Naive thymus-derived CD4-positive, alpha-beta T cell (primary cell): ENCODE measurements at regions not wholly inside any gene's neighbourhood (a gene's known extent, or its start where the extent isn't known, plus 50 kb on each side); places are given as distances from the start of the nearest gene placed in this dataset.

Source experiments
- ATAC-seq: fragments of 150-1000 bp; cut with Tn5 transposase; 2 replicates; pipeline ENCODE4 v1.10.0; 2021; ENCODE audit warnings: mild to moderate bottlenecking, moderate library complexity
- CTCF ChIA-PET: fragments of 350-600 bp; sonication (Branson Sonifier 250); formaldehyde crosslinking; loops from one replicate; lab custom pipeline; 2021; ENCODE audit warnings: antibody characterized with exemption; lab: Charles Lee
- POLR2A ChIA-PET: fragments of 350-600 bp; sonication (Branson Sonifier 250); formaldehyde crosslinking; loops from one replicate; lab custom pipeline; 2021; ENCODE audit warnings: antibody characterized with exemption, inconsistent platforms; lab: Charles Lee
- DNase-seq, 9 donors: peaks; one replicate each; pipeline versions ENCODE4 v3.0.0 to v3.0.0-alpha.2; 2020 to 2022; ENCODE audit warnings: mixed read lengths in 1 of 9
- H3K27ac ChIP-seq: one replicate; pipeline ENCODE4 v1.7.0; 2013; ENCODE audit warnings: mild to moderate bottlenecking, low read depth, low read length, moderate library complexity
- H3K27me3 ChIP-seq, 2 donors: one replicate each; pipeline ENCODE4 v1.7.0; 2013; ENCODE audit warnings: low read length in 2 of 2, mild to moderate bottlenecking in 2 of 2, moderate library complexity in 2 of 2; ENCODE audit not compliant: control insufficient read depth in 2 of 2, insufficient read depth in 2 of 2
- H3K36me3 ChIP-seq, 3 experiments: 1 replicate in 2 of 3; 2 replicates in 1 of 3; pipeline ENCODE4 v1.7.0; 2013; ENCODE audit warnings: low read length in 3 of 3, mild to moderate bottlenecking in 3 of 3, moderate library complexity in 1 of 3; ENCODE audit not compliant: insufficient read depth in 3 of 3, control insufficient read depth in 2 of 3
- H3K4me1 ChIP-seq, 2 donors: one replicate each; pipeline ENCODE4 v1.7.0; 2013; ENCODE audit warnings: low read length in 2 of 2, mild to moderate bottlenecking in 2 of 2, moderate library complexity in 1 of 2; ENCODE audit not compliant: control insufficient read depth in 2 of 2, insufficient read depth in 2 of 2
- H3K4me3 ChIP-seq: 2 replicates; pipeline ENCODE4 v1.7.0; 2013; ENCODE audit warnings: mild to moderate bottlenecking, low read length
- H3K9me3 ChIP-seq, 3 experiments: 1 replicate in 2 of 3; 2 replicates in 1 of 3; pipeline ENCODE4 v1.7.0; 2013; ENCODE audit warnings: low read length in 3 of 3; ENCODE audit not compliant: control insufficient read depth in 2 of 3
- H3K27ac Mint-ChIP-seq, 9 donors: one replicate each; pipeline ENCODE4 v1.8.0; 2020 to 2022; ENCODE audit warnings: mixed read lengths in 9 of 9, mild to moderate bottlenecking in 8 of 9, moderate library complexity in 5 of 9, inconsistent platforms in 2 of 9
- H3K27me3 Mint-ChIP-seq, 5 donors: one replicate each; pipeline ENCODE4 v1.8.0; 2021 to 2022; ENCODE audit warnings: mixed read lengths in 5 of 5, mild to moderate bottlenecking in 1 of 5
- H3K36me3 Mint-ChIP-seq, 5 donors: one replicate each; pipeline ENCODE4 v1.8.0; 2020 to 2022; ENCODE audit warnings: mixed read lengths in 5 of 5, mild to moderate bottlenecking in 3 of 5, inconsistent platforms in 1 of 5
- H3K4me1 Mint-ChIP-seq, 7 donors: one replicate each; pipeline ENCODE4 v1.8.0; 2020 to 2022; ENCODE audit warnings: mixed read lengths in 7 of 7, mild to moderate bottlenecking in 3 of 7, inconsistent platforms in 1 of 7
- H3K4me3 Mint-ChIP-seq, 10 donors: one replicate each; pipeline ENCODE4 v1.8.0; 2020 to 2022; ENCODE audit warnings: mild to moderate bottlenecking in 10 of 10, mixed read lengths in 10 of 10, moderate library complexity in 6 of 10, inconsistent platforms in 2 of 10
- H3K9me3 Mint-ChIP-seq, 11 donors: one replicate each; pipeline ENCODE4 v1.8.0; 2020 to 2022; ENCODE audit warnings: mixed read lengths in 11 of 11, mild to moderate bottlenecking in 4 of 11, inconsistent platforms in 1 of 11, moderate library complexity in 1 of 11
- intact Hi-C, 2 donors: fragments of 100-400 bp; cut with micrococcal nuclease; formaldehyde crosslinking; loops; one replicate each; pipeline ENCODE4 v1.15.1; 2023

DNA sequence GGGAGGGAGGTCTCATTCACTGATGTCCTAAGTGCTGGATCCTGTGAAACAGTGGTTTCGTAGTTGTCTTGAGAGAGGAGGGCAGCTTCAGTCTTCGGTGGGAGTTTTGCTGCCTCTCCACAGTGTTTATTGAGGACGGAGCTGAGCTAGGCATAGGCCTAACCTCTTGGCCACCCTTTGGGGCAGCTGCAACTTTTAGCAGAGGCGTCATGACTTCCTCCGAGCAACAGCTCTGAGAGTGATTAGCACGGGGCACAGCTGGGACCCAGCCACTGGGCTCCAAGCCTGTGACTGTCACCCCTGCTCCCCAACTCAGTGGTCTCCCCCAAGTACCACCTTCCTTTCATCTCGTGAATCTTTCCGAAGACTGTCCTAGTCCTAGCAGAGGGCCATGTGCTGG lies 139.9 kb upstream of the NCOR2 start:
- no peak overlapping the region for H3K27ac Mint-ChIP-seq
- H3K4me3 ChIP-seq: no peak overlapping the region
- peaks cover 0 to 3% (median 0%) of the 10 kb centered on the region in 7 donors for H3K4me1 Mint-ChIP-seq
- H3K9me3 Mint-ChIP-seq: peaks cover 0 to 3% (median 0%) of the 10 kb centered on the region in 11 donors
- no peak overlapping the region for H3K27ac ChIP-seq
- intact Hi-C loops: no loop called here
- DNase-seq (no peak), ATAC-seq (no peak)
- H3K4me1 ChIP-seq: no peaks in the 10 kb centered on the region
- H3K36me3 ChIP-seq: no peaks in the 10 kb centered on the region
- ChIA-PET POLR2A (no interaction called here), CTCF (no interaction called here)
- H3K36me3 Mint-ChIP-seq: no peaks in the 10 kb centered on the region
- no peaks in the 10 kb centered on the region for H3K9me3 ChIP-seq
- H3K4me3 Mint-ChIP-seq: no peak overlapping the region
- H3K27me3 ChIP-seq: no peaks in the 10 kb centered on the region
- H3K27me3 Mint-ChIP-seq: peaks cover 0 to 10% (median 0%) of the 10 kb centered on the region in 5 donors

DNA sequence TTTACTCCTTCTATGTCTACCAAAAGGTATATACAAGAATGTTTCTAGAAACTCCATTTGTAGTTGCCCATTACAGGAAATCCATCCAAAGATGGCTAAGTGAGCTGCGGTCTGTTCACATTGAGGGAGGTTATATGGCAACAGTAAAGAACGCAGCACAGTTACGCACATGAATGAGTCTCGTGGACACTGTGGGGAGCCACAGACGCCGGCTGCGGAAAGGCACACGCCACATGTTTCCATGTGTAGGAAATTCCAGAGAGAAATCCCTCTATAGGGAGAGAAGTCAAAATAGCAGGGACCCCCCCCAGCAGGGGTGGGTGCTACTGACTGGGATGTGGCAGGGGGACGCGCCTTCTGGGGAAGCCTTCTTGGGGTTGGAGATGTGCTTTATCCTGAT lies 139.0 kb upstream of the NCOR2 start:
- DNase-seq (no peak), ATAC-seq (no peak)
- peak overlapping the region in 1 of 9 donors; percentile 56 for H3K27ac Mint-ChIP-seq
- H3K4me3 Mint-ChIP-seq: no peak overlapping the region
- Histone ChIP-seq H3K27ac (no peak overlapping the region), H3K36me3 (no peaks in the 10 kb centered on the region), H3K4me1 (no peaks in the 10 kb centered on the region), H3K9me3 (no peaks in the 10 kb centered on the region), H3K27me3 (no peaks in the 10 kb centered on the region), H3K4me3 (no peak overlapping the region)
- H3K27me3 Mint-ChIP-seq: peaks cover 0 to 8% (median 0%) of the 10 kb centered on the region in 5 donors
- H3K9me3 Mint-ChIP-seq: peaks cover 0 to 3% (median 0%) of the 10 kb centered on the region in 11 donors
- H3K4me1 Mint-ChIP-seq: peaks cover 0 to 3% (median 0%) of the 10 kb centered on the region in 7 donors
- CTCF ChIA-PET: interaction anchor here (0.5 kb wide), 1 partner anchor 1574 kb away, joined by 3 read pairs; no protein-coding TSS in a partner anchor
- H3K36me3 Mint-ChIP-seq: no peaks in the 10 kb centered on the region
- POLR2A ChIA-PET: no interaction called here
- intact Hi-C loops: no loop called here

- no peak overlapping the region for H3K4me3 Mint-ChIP-seq
- POLR2A ChIA-PET: no interaction called here
- ATAC-seq (no peak), DNase-seq (no peak)
- Histone ChIP-seq H3K4me1 (no peaks in the 10 kb centered on the region), H3K27ac (no peak overlapping the region), H3K36me3 (no peaks in the 10 kb centered on the region), H3K27me3 (no peaks in the 10 kb centered on the region), H3K4me3 (no peak overlapping the region), H3K9me3 (no peaks in the 10 kb centered on the region)
- H3K9me3 Mint-ChIP-seq: peaks cover 0 to 3% (median 0%) of the 10 kb centered on the region in 11 donors
- H3K36me3 Mint-ChIP-seq: no peaks in the 10 kb centered on the region
- no peak overlapping the region for H3K27ac Mint-ChIP-seq
- H3K4me1 Mint-ChIP-seq: peaks cover 0 to 3% (median 0%) of the 10 kb centered on the region in 7 donors
- peaks cover 0 to 6% (median 0%) of the 10 kb centered on the region in 5 donors for H3K27me3 Mint-ChIP-seq
- intact Hi-C loops: no loop called here
- CTCF ChIA-PET: no interaction called here
These were observed 138.2 kb upstream of the NCOR2 start for GRCh38 chr12:124705545-124706138.

- ATAC-seq: no peak
- H3K4me3 Mint-ChIP-seq: no peak overlapping the region
- intact Hi-C loops: no loop called here
- H3K4me1 Mint-ChIP-seq: peaks cover 0 to 4% (median 0%) of the 10 kb centered on the region in 7 donors
- H3K27ac Mint-ChIP-seq: no peak overlapping the region
- H3K27me3 Mint-ChIP-seq: peaks cover 0 to 6% (median 0%) of the 10 kb centered on the region in 5 donors
- Histone ChIP-seq H3K4me1 (no peaks in the 10 kb centered on the region), H3K27ac (no peak overlapping the region), H3K36me3 (no peaks in the 10 kb centered on the region), H3K27me3 (no peaks in the 10 kb centered on the region), H3K9me3 (no peaks in the 10 kb centered on the region), H3K4me3 (no peak overlapping the region)
- CTCF ChIA-PET: no interaction called here
- peaks cover 0 to 3% (median 0%) of the 10 kb centered on the region in 11 donors for H3K9me3 Mint-ChIP-seq
- no peak for DNase-seq
- no peaks in the 10 kb centered on the region for H3K36me3 Mint-ChIP-seq
- POLR2A ChIA-PET: no interaction called here
These were observed 137.2 kb upstream of the NCOR2 start for GRCh38 chr12:124704619-124705018.

- Mint-ChIP-seq H3K4me1 (peaks cover 0 to 4% (median 0%) of the 10 kb centered on the region in 7 donors), H3K36me3 (no peaks in the 10 kb centered on the region), H3K27ac (no peak overlapping the region), H3K9me3 (peaks cover 0 to 3% (median 0%) of the 10 kb centered on the region in 11 donors), H3K27me3 (peaks cover 0 to 8% (median 0%) of the 10 kb centered on the region in 5 donors), H3K4me3 (no peak overlapping the region)
- DNase-seq (no peak), ATAC-seq (peak; percentile 29)
- intact Hi-C loops: no loop called here
- Histone ChIP-seq H3K4me3 (no peak overlapping the region), H3K9me3 (no peaks in the 10 kb centered on the region), H3K27ac (no peak overlapping the region), H3K27me3 (no peaks in the 10 kb centered on the region), H3K4me1 (no peaks in the 10 kb centered on the region), H3K36me3 (no peaks in the 10 kb centered on the region)
- ChIA-PET CTCF (no interaction called here), POLR2A (no interaction called here)
These were observed 136.4 kb upstream of the NCOR2 start for GRCh38 chr12:124703856-124704255.

- no peak overlapping the region for H3K4me3 ChIP-seq
- Mint-ChIP-seq H3K9me3 (peaks cover 0 to 2% (median 0%) of the 10 kb centered on the region in 11 donors), H3K4me1 (peaks cover 0 to 4% (median 0%) of the 10 kb centered on the region in 7 donors), H3K27ac (no peak overlapping the region), H3K27me3 (peaks cover 0 to 18% (median 0%) of the 10 kb centered on the region in 5 donors), H3K4me3 (no peak overlapping the region), H3K36me3 (no peaks in the 10 kb centered on the region)
- no peaks in the 10 kb centered on the region for H3K36me3 ChIP-seq
- ChIA-PET POLR2A (no interaction called here), CTCF (no interaction called here)
- DNase-seq (no peak), ATAC-seq (no peak)
- H3K9me3 ChIP-seq: no peaks in the 10 kb centered on the region
- H3K4me1 ChIP-seq: no peaks in the 10 kb centered on the region
- H3K27me3 ChIP-seq: no peaks in the 10 kb centered on the region
- H3K27ac ChIP-seq: no peak overlapping the region
- intact Hi-C loops: no loop called here
These were observed 135.3 kb upstream of the NCOR2 start for GRCh38 chr12:124702736-124703135.
